Fibroblast of lung (primary cell): ENCODE measurements at regions not wholly inside any gene's neighbourhood (a gene's known extent, or its start where the extent isn't known, plus 50 kb on each side); places are given as distances from the start of the nearest gene placed in this dataset.

Experiments
- CTCF ChIP-seq, 2 donors: IDR thresholded peaks in 1 of 2; conservative IDR thresholded peaks in 1 of 2; 1 replicate in 1 of 2; 2 replicates in 1 of 2; pipeline ENCODE4 v1.5.1; 2011 to 2012; ENCODE audit warnings: low read length in 2 of 2, control low read depth in 1 of 2, inconsistent platforms in 1 of 2, low read depth in 1 of 2, mild to moderate bottlenecking in 1 of 2
- EZH2 ChIP-seq: IDR thresholded peaks from 2 replicates; pipeline ENCODE4 v1.5.1; 2012; ENCODE audit warnings: low read length, control low read depth, mild to moderate bottlenecking; ENCODE audit errors: missing control alignments

- TF ChIP-seq CTCF (conservative IDR thresholded peaks at IDR 0.05 in 1 of 2, IDR thresholded peaks at IDR 0.05 in 1 of 2; ENCODE audit: low read depth in 1 of 2, low read length in 2 of 2) (no peak), EZH2 (no peak)
Observed at GRCh38 chr5:118551031-118551430, 437.3 kb downstream of the DTWD2 start.
